ENCODE measurements at regions not wholly inside any gene's neighbourhood (a gene's known extent, or its start where the extent isn't known, plus 50 kb on each side); places are given as distances from the start of the nearest gene placed in this dataset.

GRCh38 chr6:156662025-156662445 lies 115.1 kb upstream of the ARID1B start:
- Histone ChIP-seq H4K20me1 (ENCODE audit: insufficient read depth, low read length) (no peaks in the 10 kb centered on the region), H3K4me3 (ENCODE audit: insufficient read depth, low read depth, low read length) (no peak overlapping the region), H2AK9ac (replicated peaks; ENCODE audit: low read depth, low read length, poor library complexity) (no peak overlapping the region), H2BK120ac (ENCODE audit: low read depth, low read length) (no peak overlapping the region), H3K4me2 (ENCODE audit: low read depth, low read length) (no peak overlapping the region), H3K18ac (ENCODE audit: low read depth, low read length) (no peak overlapping the region), H3K27me3 (ENCODE audit: control insufficient read depth, insufficient read depth, low read length) (peaks cover 2% of the 10 kb centered on the region), H2BK5ac (ENCODE audit: low read depth, low read length, poor library complexity, severe bottlenecking) (no peak overlapping the region), H3K4me1 (ENCODE audit: control insufficient read depth, insufficient read depth, low read length) (peaks cover 7% of the 10 kb centered on the region), H3K9me1 (ENCODE audit: insufficient read depth, low read length) (peaks cover 3% of the 10 kb centered on the region; the same call in 1 of the 2 replicates), H2BK20ac (ENCODE audit: low read depth, low read length) (no peak overlapping the region), H2AFZ (replicated peaks; ENCODE audit: low read length, poor library complexity) (no peak overlapping the region), H3K56ac (ENCODE audit: extremely low read depth, insufficient read depth, low read length) (no peak overlapping the region), H3K4ac (ENCODE audit: low read depth, low read length) (no peak overlapping the region), H2BK15ac (ENCODE audit: low read depth, low read length) (no peak overlapping the region), H4K5ac (ENCODE audit: low read depth, low read length) (no peak overlapping the region), H3K79me1 (ENCODE audit: low read depth in 1 of 2, low read length in 2 of 2) (no peaks in the 10 kb centered on the region), H3K9ac (ENCODE audit: low read depth, low read length) (no peak overlapping the region), H3K27ac (ENCODE audit: insufficient read depth, low read length) (no peak overlapping the region), H3K9me3 (ENCODE audit: control insufficient read depth, insufficient read depth, low read length) (no peaks in the 10 kb centered on the region), H3K14ac (replicated peaks; ENCODE audit: low read depth, low read length) (no peak overlapping the region), H3K23ac (ENCODE audit: low read depth, low read length) (no peak overlapping the region), H2AK5ac (ENCODE audit: low read depth, low read length) (no peak overlapping the region), H4K91ac (ENCODE audit: insufficient read depth, low read depth, low read length) (no peak overlapping the region), H4K8ac (ENCODE audit: low read depth in 2 of 2, low read length in 2 of 2) (no peak overlapping the region), H3K36me3 (ENCODE audit: control insufficient read depth, insufficient read depth, low read length) (no peaks in the 10 kb centered on the region)
- TF ChIP-seq MXI1 (IDR thresholded peaks at IDR 0.05; ENCODE audit: borderline replicate concordance, low read depth, low read length) (no peak), RFX5 (IDR thresholded peaks at IDR 0.05; ENCODE audit: low read depth, low read length) (no peak), FOS (IDR thresholded peaks at IDR 0.05; ENCODE audit: low read depth, low read length) (no peak), POLR2A (IDR thresholded peaks at IDR 0.05; ENCODE audit: low read depth, low read length) (no peak), RAD21 (IDR thresholded peaks at IDR 0.05; ENCODE audit: low read length) (no peak), MAZ (IDR thresholded peaks at IDR 0.05; ENCODE audit: borderline replicate concordance, low read depth, low read length) (no peak), NFE2L2 (IDR thresholded peaks at IDR 0.05; ENCODE audit: low read depth, low read length) (no peak), CEBPB (IDR thresholded peaks at IDR 0.05; ENCODE audit: low read depth, low read length) (no peak), RCOR1 (IDR thresholded peaks at IDR 0.05; ENCODE audit: insufficient replicate concordance, low read length) (no peak)
- no TSS peak for BruUV-seq (replicated peaks)
- intact Hi-C loops (cut with micrococcal nuclease) (no loop called here), in situ Hi-C loops (cut with MboI; ENCODE audit: low sequenced_read_pairs) (no loop called here), dilution Hi-C loops (cut with HindIII; ENCODE audit: low sequenced_read_pairs, unreplicated experiment) (no loop called here)
- CTCF ChIA-PET, result no interaction called here
- POLR2A ChIA-PET (ENCODE audit: unreplicated experiment), result no interaction called here
- DNase-seq (no peak), ATAC-seq (ENCODE audit: low read depth) (no peak)
- 76% methylated on average over 3 of the region's 17 CpGs; no CpG with 5 or more reads in 1 of the 2 experiments for WGBS, 2 experiments (ENCODE audit: extremely low coverage in 2 of 2, insufficient read length in 1 of 2)
